ENCODE measurements at regions not wholly inside any gene's neighbourhood (a gene's known extent, or its start where the extent isn't known, plus 50 kb on each side); places are given as distances from the start of the nearest gene placed in this dataset.

- no peak for DNase-seq
- no peak overlapping the region for H3K4me3 ChIP-seq
- 83 to 95% (median 86%) methylated on average over 4 of the region's 4 CpGs for WGBS, 5 donors
- no peaks in the 10 kb centered on the region for H3K9me3 ChIP-seq
- intact Hi-C loops (cut with DNase I; ENCODE audit: low total_unique reads) = no loop called here
- no peaks in the 10 kb centered on the region for H3K36me3 ChIP-seq
- no peak overlapping the region for H3K27ac ChIP-seq
- H3K27me3 ChIP-seq (replicated peaks in 1 of 7) = no peaks in the 10 kb centered on the region
- H3K4me1 ChIP-seq = peaks cover 6 to 48% (median 14%) of the 10 kb centered on the region in 6 donors
- TF ChIP-seq POLR2AphosphoS5 (IDR thresholded peaks at IDR 0.05) (no peak), POLR2A (IDR thresholded peaks at IDR 0.05) (no peak), CTCF (IDR thresholded peaks at IDR 0.05 in 8 of 11, conservative IDR thresholded peaks at IDR 0.05 in 3 of 11) (no peak)
Measured at GRCh38 chr10:4262449-4262848, 477.4 kb upstream of the KLF6 start.

GRCh38 chr10:4260483-4261124 is 475.6 kb upstream of the KLF6 start:
- intact Hi-C loops (cut with DNase I; ENCODE audit: low total_unique reads) = no loop called here
- no peak for TF ChIP-seq POLR2A (IDR thresholded peaks at IDR 0.05)
- no peak for TF ChIP-seq CTCF (IDR thresholded peaks at IDR 0.05 in 8 of 11, conservative IDR thresholded peaks at IDR 0.05 in 3 of 11)
- no peak for TF ChIP-seq POLR2AphosphoS5 (IDR thresholded peaks at IDR 0.05)
- Histone ChIP-seq H3K27ac (peak overlapping the region in 7 of 8 donors; percentile 4 to 65 (median 51)), H3K27me3 (replicated peaks in 1 of 7) (no peaks in the 10 kb centered on the region), H3K4me1 (peaks cover 0 to 30% (median 11%) of the 10 kb centered on the region in 6 donors), H3K36me3 (no peaks in the 10 kb centered on the region), H3K9me3 (no peaks in the 10 kb centered on the region), H3K4me3 (no peak overlapping the region)
- WGBS, 5 donors = 83 to 90% (median 85%) methylated on average over 4 of the region's 4 CpGs
- DNase-seq = no peak

GRCh38 chr10:4257939-4258465 is 473.0 kb upstream of the KLF6 start:
- no peaks in the 10 kb centered on the region for H3K36me3 ChIP-seq
- DNase-seq = peak; percentile 53
- peaks cover 0 to 15% (median 5%) of the 10 kb centered on the region in 6 donors for H3K4me1 ChIP-seq
- intact Hi-C loops (cut with DNase I; ENCODE audit: low total_unique reads) = no loop called here
- H3K9me3 ChIP-seq = no peaks in the 10 kb centered on the region
- no peak for TF ChIP-seq POLR2A (IDR thresholded peaks at IDR 0.05)
- TF ChIP-seq POLR2AphosphoS5 (IDR thresholded peaks at IDR 0.05) = no peak
- no peak for TF ChIP-seq CTCF (IDR thresholded peaks at IDR 0.05 in 8 of 11, conservative IDR thresholded peaks at IDR 0.05 in 3 of 11)
- WGBS, 5 donors = 82 to 89% (median 86%) methylated on average over 14 of the region's 14 CpGs
- H3K27ac ChIP-seq = no peak overlapping the region
- H3K27me3 ChIP-seq (replicated peaks in 1 of 7) = no peaks in the 10 kb centered on the region
- no peak overlapping the region for H3K4me3 ChIP-seq

GRCh38 chr10:4256971-4257370 is 472.0 kb upstream of the KLF6 start:
- Histone ChIP-seq H3K4me3 (no peak overlapping the region), H3K27me3 (replicated peaks in 1 of 7) (no peaks in the 10 kb centered on the region), H3K4me1 (peaks cover 0 to 15% (median 5%) of the 10 kb centered on the region in 6 donors), H3K27ac (peak overlapping the region in 3 of 8 donors; percentile 35 to 37 (median 36)), H3K36me3 (no peaks in the 10 kb centered on the region), H3K9me3 (no peaks in the 10 kb centered on the region)
- 90 to 95% (median 93%) methylated on average over 2 of the region's 2 CpGs for WGBS, 5 donors
- DNase-seq = no peak
- intact Hi-C loops (cut with DNase I; ENCODE audit: low total_unique reads) = no loop called here
- no peak for TF ChIP-seq POLR2A (IDR thresholded peaks at IDR 0.05)
